ENCODE measurements at regions not wholly inside any gene's neighbourhood (a gene's known extent, or its start where the extent isn't known, plus 50 kb on each side); places are given as distances from the start of the nearest gene placed in this dataset.
"Not testable (repeated sequence)": the region's sequence is repeated elsewhere in the genome, so short reads cannot be mapped to it uniquely, and the experiment has no call there.

DNA sequence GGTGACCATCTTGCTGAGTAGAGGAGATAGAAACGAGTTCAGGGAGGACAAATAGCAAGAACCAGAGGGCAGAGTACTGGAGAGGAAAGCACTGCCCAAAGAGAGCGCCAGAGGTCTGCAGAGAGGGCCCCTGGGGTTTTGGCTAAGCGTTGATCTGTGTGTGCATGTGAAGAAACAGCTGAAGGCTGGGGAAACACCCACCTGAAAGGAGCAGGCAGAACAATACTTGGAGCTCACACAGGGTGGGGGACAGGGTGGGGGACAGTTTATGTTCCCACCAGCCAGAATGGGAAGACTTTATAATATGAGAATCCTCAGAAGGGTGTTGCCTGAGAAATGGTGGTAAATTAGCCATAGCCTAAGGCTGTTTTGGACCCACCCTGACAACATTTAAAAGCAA lies 200.4 kb downstream of the NPIPB11 start:
- not testable (repeated sequence) for H3K36me3 ChIP-seq (ENCODE audit: insufficient read depth, low read length); H3K27me3 ChIP-seq (ENCODE audit: control insufficient read depth in 1 of 2, insufficient read depth in 2 of 2, low read length in 2 of 2); H3K9ac ChIP-seq (ENCODE audit: low read length); H3K4me3 ChIP-seq (ENCODE audit: low read depth in 1 of 2, low read length in 2 of 2); H3K27ac ChIP-seq (ENCODE audit: low read depth, low read length); H3K9me3 ChIP-seq (ENCODE audit: low read length)
- H3K4me1 ChIP-seq (ENCODE audit: insufficient read depth, low read length) = peaks cover 18% of the 10 kb centered on the region

DNA sequence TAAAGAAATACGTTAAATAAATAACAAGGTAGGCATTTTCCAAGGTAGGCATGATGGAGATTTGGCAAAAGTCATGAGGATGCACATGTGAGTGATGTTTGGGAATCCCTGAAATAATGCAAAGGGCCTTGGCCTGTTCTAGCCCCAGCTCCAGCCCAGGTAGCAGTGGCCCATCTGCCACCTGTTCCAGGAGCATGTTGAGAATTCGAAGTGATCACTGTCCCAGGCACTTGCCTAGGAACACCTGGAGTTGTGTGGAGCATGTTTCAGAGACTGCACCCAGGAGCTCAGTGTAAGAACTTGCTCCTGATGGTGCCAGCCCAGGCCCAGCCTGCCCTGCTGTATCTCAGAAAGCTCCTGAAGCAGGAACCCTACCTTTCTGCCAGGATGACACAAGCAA lies 201.4 kb downstream of the NPIPB11 start:
- H3K27me3 ChIP-seq (ENCODE audit: control insufficient read depth in 1 of 2, insufficient read depth in 2 of 2, low read length in 2 of 2); H3K27ac ChIP-seq (ENCODE audit: low read depth, low read length); H3K9me3 ChIP-seq (ENCODE audit: low read length): not testable (repeated sequence)

DNA sequence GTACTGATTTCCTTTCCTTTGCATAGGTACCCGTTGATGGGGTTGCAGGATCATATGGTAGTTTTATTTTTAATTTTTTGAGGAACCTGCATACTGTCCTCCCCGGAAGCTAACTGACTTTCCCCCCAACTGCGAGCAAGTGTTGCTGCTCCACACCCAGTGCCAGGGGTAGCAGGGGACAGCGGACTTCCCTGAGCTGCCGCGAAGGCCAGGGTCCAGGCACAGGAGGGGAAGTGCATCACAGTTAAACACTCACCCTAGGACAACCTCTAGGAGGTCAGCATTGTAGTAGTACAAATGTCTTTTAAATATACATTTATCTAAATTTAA lies 201.7 kb downstream of the NPIPB11 start:
- no peak overlapping the region for H3K4me3 ChIP-seq (ENCODE audit: low read depth in 1 of 2, low read length in 2 of 2)
- peaks cover 22% of the 10 kb centered on the region for H3K4me1 ChIP-seq (ENCODE audit: insufficient read depth, low read length)
- H3K27me3 ChIP-seq (ENCODE audit: control insufficient read depth in 1 of 2, insufficient read depth in 2 of 2, low read length in 2 of 2) = no peaks in the 10 kb centered on the region
- no peak overlapping the region for H3K9ac ChIP-seq (ENCODE audit: low read length)
- H3K9me3 ChIP-seq (ENCODE audit: low read length) = no peaks in the 10 kb centered on the region
- no peaks in the 10 kb centered on the region for H3K36me3 ChIP-seq (ENCODE audit: insufficient read depth, low read length)
- H3K27ac ChIP-seq (ENCODE audit: low read depth, low read length) = no peak overlapping the region

More for the DNA sequence above, 201.4 kb downstream of the NPIPB11 start:
- not testable (repeated sequence) for H3K4me3 ChIP-seq (ENCODE audit: low read depth in 1 of 2, low read length in 2 of 2); H3K36me3 ChIP-seq (ENCODE audit: insufficient read depth, low read length); H3K9ac ChIP-seq (ENCODE audit: low read length)
- peaks cover 21% of the 10 kb centered on the region for H3K4me1 ChIP-seq (ENCODE audit: insufficient read depth, low read length)

DNA sequence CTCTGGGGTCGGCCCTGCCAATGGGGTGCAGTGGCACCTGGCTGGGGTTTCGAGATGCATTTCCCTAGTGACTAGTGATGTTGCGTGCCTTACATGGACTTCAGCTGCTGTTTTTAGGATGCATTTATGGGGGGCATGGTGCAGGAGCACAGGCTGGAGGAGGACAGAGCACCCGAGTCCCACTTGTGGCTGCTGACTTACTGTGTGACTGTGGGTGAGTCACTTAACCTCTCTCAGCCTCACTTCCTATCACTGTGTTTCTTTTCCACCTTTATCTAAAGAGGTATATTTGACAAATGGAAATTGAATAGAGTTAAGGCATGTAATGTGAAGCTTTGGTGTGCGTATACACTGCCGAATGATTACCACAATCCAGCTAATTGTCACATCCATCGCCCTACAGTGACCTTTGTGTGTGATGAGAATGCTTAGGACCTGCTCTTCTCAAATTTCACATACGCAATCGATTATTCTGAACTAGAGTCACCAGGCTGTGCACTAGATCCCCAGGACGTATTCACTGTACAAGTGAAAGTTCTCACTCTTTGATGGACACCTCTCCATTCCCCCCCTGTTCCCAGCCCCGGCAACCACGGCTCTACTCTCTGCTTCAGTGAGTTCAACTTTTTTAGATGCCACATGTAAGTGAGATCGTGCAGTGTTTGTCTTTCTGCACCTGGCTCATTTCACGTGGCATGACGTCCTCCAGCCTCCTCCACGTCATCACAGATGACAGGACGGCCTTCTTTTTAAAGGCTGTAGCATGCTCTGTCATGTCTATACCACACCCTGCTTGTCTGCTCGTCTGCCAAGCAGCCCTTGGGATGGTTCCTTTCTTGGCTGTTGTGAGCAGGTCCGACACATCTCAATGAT lies 202.3 kb downstream of the NPIPB11 start:
- H3K27me3 ChIP-seq (ENCODE audit: control insufficient read depth in 1 of 2, insufficient read depth in 2 of 2, low read length in 2 of 2); H3K27ac ChIP-seq (ENCODE audit: low read depth, low read length); H3K36me3 ChIP-seq (ENCODE audit: insufficient read depth, low read length); H3K4me3 ChIP-seq (ENCODE audit: low read depth in 1 of 2, low read length in 2 of 2); H3K9me3 ChIP-seq (ENCODE audit: low read length); H3K9ac ChIP-seq (ENCODE audit: low read length): not testable (repeated sequence)
- H3K4me1 ChIP-seq (ENCODE audit: insufficient read depth, low read length) = peaks cover 28% of the 10 kb centered on the region

DNA sequence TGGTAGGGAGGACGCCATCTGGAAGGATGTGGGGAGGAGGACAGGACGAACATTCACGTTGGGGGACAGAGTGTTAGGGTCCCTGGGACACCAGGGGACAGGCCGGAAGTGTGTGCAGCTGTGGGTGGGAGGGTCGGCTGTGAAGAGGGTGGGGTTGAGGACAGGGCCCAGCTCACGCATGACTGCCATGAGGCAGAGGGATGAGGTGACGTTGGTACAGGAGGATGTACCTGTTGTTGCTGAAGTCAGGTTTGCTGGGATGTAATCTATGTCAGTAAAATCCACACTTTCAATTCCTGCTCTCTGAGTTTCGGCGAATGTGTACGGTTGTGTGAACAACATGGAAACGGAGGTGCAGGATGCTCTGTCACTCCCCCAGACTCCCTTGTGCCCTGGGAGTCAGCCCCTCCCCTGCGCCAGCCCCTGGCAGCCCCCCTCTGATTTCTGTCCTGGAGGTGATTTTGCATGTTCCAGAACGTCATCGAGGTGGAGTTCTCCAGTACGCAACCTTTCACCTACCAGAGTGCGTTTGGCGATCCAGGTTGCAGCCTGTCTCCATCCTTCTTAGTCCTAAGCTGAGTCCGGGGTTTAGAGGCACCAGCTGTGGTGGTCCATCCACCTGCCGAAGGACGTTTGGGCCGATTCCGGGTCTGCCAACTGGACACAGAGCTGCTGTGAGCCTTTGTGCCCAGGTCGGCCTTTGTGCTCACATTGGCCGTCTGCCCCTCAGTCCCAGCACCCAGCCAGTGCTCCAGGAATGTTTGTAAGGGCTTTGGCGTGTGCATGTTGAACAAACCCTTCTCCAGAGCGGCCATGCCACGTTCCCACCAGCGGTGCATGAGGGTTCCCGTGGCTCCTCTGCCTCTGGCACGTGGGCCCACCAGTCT lies 203.2 kb downstream of the NPIPB11 start:
- not testable (repeated sequence) for H3K27ac ChIP-seq (ENCODE audit: low read depth, low read length); H3K4me3 ChIP-seq (ENCODE audit: low read depth in 1 of 2, low read length in 2 of 2); H3K9ac ChIP-seq (ENCODE audit: low read length); H3K36me3 ChIP-seq (ENCODE audit: insufficient read depth, low read length); H3K9me3 ChIP-seq (ENCODE audit: low read length); H3K27me3 ChIP-seq (ENCODE audit: control insufficient read depth in 1 of 2, insufficient read depth in 2 of 2, low read length in 2 of 2)
- peaks cover 33% of the 10 kb centered on the region for H3K4me1 ChIP-seq (ENCODE audit: insufficient read depth, low read length)

DNA sequence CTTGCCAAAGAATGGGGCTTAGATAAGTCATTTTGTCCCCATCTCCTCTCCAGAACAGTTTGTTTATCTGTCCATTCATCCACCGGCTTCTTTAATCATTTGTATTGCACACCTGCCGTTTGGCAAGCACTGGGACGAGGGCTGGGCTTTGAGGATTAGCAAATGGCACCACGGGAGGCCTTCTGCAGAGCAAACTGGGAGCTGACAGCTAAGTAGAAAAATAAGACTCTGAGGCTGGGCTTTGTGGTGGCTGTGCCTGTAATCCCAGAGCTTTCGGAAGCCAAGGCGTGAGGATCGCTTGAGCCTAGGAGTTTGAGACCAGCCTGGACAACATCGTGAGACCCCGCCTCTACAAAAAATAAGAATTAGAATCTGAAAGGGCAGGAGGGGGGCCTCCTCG lies 203.9 kb downstream of the NPIPB11 start:
- Histone ChIP-seq H3K4me1 (ENCODE audit: insufficient read depth, low read length) (peaks cover 33% of the 10 kb centered on the region), H3K27ac (ENCODE audit: low read depth, low read length) (peak overlapping the region; percentile 14)
- not testable (repeated sequence) for H3K27me3 ChIP-seq (ENCODE audit: control insufficient read depth in 1 of 2, insufficient read depth in 2 of 2, low read length in 2 of 2); H3K9me3 ChIP-seq (ENCODE audit: low read length); H3K4me3 ChIP-seq (ENCODE audit: low read depth in 1 of 2, low read length in 2 of 2); H3K9ac ChIP-seq (ENCODE audit: low read length); H3K36me3 ChIP-seq (ENCODE audit: insufficient read depth, low read length)

DNA sequence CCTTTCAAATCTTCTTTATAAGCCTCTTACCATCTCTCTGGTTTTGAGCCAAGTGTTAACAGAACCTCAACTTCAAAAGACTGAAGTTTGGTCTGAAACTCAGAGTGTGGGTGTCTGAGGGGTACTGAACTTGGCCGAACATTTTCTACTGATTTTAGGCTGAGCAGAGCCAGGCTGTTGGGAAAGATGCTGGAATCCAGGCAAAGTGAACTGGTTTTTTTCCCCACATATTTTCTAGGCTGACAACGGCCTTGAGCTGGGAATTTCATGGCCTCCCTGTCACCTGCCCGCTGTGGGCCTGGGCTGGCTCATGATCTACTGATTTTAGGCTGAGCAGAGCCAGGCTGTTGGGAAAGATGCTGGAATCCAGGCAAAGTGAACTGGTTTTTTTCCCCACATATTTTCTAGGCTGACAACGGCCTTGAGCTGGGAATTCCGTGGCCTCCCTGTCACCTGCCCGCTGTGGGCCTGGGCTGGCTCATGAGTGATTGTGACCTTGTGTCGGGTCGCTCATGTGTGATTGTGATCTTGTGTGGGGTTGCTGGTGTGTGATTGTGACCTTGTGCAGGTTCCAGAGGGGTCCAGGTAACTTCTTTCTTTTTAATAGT lies 204.4 kb downstream of the NPIPB11 start:
- H3K27me3 ChIP-seq (ENCODE audit: control insufficient read depth in 1 of 2, insufficient read depth in 2 of 2, low read length in 2 of 2); H3K4me3 ChIP-seq (ENCODE audit: low read depth in 1 of 2, low read length in 2 of 2); H3K36me3 ChIP-seq (ENCODE audit: insufficient read depth, low read length); H3K9ac ChIP-seq (ENCODE audit: low read length); H3K9me3 ChIP-seq (ENCODE audit: low read length): not testable (repeated sequence)
- Histone ChIP-seq H3K27ac (ENCODE audit: low read depth, low read length) (peak overlapping the region; percentile 14), H3K4me1 (ENCODE audit: insufficient read depth, low read length) (peaks cover 33% of the 10 kb centered on the region)

DNA sequence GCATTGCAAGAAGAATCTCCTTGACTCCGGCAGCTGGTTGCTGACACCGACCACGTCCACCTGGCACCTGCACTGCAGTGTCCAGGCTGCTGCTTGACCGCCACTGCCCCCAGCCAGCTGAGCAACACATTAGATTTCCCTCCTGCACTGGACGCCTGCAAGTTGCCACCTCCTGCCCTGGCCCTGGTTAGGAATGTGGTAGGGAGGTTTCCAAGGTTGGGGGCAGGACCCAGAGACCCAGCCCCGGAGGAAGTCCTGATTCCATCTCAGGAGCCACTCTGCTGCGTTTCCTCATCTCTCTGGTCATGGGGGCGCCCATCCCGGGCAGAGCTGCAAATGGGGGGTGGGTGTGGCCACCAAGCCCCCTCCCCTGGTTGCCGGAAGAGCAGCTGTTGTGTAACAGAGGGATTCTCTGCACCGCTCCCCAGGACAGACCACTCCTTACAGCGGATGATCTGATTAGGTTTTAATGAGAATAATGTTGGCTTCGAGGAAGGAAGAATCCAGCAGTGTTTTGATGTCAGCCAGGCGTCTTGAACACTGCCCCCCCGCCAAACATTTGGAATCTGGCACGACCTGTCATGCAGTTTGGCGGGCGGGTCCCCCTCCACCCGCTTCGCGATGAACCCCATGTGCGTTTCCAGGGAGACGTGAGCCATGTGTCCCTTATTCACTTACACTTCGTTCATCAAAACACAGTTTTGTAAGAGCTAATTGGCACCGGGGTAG lies 205.1 kb downstream of the NPIPB11 start:
- H3K27me3 ChIP-seq (ENCODE audit: control insufficient read depth in 1 of 2, insufficient read depth in 2 of 2, low read length in 2 of 2); H3K9me3 ChIP-seq (ENCODE audit: low read length); H3K36me3 ChIP-seq (ENCODE audit: insufficient read depth, low read length); H3K27ac ChIP-seq (ENCODE audit: low read depth, low read length); H3K9ac ChIP-seq (ENCODE audit: low read length); H3K4me3 ChIP-seq (ENCODE audit: low read depth in 1 of 2, low read length in 2 of 2): not testable (repeated sequence)
- peaks cover 33% of the 10 kb centered on the region for H3K4me1 ChIP-seq (ENCODE audit: insufficient read depth, low read length)

DNA sequence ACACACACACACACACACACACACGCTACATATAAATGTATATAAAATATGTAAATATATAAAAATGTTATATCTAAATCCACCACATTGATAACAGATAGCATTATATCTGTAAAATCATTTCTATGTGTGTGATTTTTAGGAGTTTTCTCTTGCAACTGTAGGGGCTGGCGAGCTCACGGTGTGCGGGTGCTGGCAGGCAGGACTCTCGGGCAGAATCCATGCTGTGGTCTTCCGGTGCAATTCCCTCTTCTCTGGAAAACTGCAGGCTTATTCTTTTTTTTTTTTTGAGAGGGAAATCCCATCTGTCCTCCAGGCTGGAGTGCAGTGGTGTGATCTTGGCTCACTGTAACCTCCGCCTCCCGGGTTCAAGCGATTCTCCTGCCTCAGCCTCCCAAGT lies 205.8 kb downstream of the NPIPB11 start:
- H3K36me3 ChIP-seq (ENCODE audit: insufficient read depth, low read length); H3K9me3 ChIP-seq (ENCODE audit: low read length); H3K9ac ChIP-seq (ENCODE audit: low read length); H3K4me3 ChIP-seq (ENCODE audit: low read depth in 1 of 2, low read length in 2 of 2); H3K27ac ChIP-seq (ENCODE audit: low read depth, low read length); H3K27me3 ChIP-seq (ENCODE audit: control insufficient read depth in 1 of 2, insufficient read depth in 2 of 2, low read length in 2 of 2): not testable (repeated sequence)
- peaks cover 33% of the 10 kb centered on the region for H3K4me1 ChIP-seq (ENCODE audit: insufficient read depth, low read length)

DNA sequence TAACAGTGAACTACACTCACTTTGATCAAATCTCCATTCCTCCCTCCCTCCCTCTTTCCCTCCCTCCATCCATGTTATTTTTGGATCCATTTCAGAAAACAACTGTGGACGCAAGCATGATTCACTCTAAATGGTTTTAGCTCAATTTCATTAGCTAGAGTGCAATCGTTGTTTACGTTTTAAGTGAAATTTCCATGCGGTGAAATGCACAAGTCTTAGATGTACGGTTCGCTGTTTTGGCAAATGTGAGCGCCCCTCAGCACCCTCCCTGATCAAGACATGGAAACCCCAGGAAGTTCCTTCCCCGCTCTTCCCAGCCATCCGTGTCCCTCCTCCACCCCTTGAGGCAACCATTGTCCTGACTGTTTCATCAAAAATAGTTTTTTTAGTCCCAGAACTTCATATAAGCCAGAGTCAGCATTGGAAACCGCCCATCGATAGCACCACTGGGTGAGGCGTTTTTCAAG lies 206.3 kb downstream of the NPIPB11 start:
- H3K9me3 ChIP-seq (ENCODE audit: low read length); H3K27ac ChIP-seq (ENCODE audit: low read depth, low read length); H3K36me3 ChIP-seq (ENCODE audit: insufficient read depth, low read length); H3K9ac ChIP-seq (ENCODE audit: low read length); H3K27me3 ChIP-seq (ENCODE audit: control insufficient read depth in 1 of 2, insufficient read depth in 2 of 2, low read length in 2 of 2); H3K4me3 ChIP-seq (ENCODE audit: low read depth in 1 of 2, low read length in 2 of 2): not testable (repeated sequence)
- peaks cover 33% of the 10 kb centered on the region for H3K4me1 ChIP-seq (ENCODE audit: insufficient read depth, low read length)

DNA sequence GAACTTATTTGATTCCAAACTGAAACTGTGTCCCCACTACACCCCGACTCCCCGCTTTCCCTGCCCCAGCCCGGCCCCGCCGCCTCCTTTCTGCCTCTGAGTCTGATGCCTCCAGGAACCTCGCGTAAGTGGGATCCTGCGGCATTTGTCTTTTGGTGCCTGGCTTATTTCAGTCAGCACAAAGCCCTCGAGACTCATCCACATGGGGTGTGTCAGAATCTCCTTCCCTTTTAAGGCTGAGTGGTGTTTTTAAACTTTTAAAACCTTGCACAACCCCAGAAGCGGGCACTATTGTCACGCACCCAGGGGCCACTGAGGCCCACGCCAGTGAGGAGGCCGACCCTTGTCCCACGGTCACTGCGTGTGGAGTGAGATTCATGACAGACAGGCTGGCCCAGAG lies 206.9 kb downstream of the NPIPB11 start:
- peak overlapping the region; percentile 72 for H3K27ac ChIP-seq (ENCODE audit: low read depth, low read length)
- H3K4me1 ChIP-seq (ENCODE audit: insufficient read depth, low read length) = peaks cover 33% of the 10 kb centered on the region
- H3K9ac ChIP-seq (ENCODE audit: low read length); H3K4me3 ChIP-seq (ENCODE audit: low read depth in 1 of 2, low read length in 2 of 2); H3K27me3 ChIP-seq (ENCODE audit: control insufficient read depth in 1 of 2, insufficient read depth in 2 of 2, low read length in 2 of 2); H3K9me3 ChIP-seq (ENCODE audit: low read length); H3K36me3 ChIP-seq (ENCODE audit: insufficient read depth, low read length): not testable (repeated sequence)

Measured in muscle layer of colon (tissue), 2 donors.